SK-N-SH treated with all-trans-retinoic acid at 6 μM for 48 hours (cell line): ENCODE measurements at regions not wholly inside any gene's neighbourhood (a gene's known extent, or its start where the extent isn't known, plus 50 kb on each side); places are given as distances from the start of the nearest gene placed in this dataset.

Source experiments
- ATAC-seq: fragments of 200-7000 bp; cut with Tn5 transposase; 3 replicates; pipeline ENCODE4 v1.9.1; 2020; ENCODE audit warnings: mild to moderate bottlenecking, moderate library complexity
- ARNTL ChIP-seq: fragments of 450-650 bp; formaldehyde crosslinking; IDR thresholded peaks from 2 replicates; pipeline ENCODE4 v1.5.0; 2020; ENCODE audit warnings: low read depth, mild to moderate bottlenecking, moderate library complexity, borderline replicate concordance
- ESRRG ChIP-seq: fragments of 250-450 bp; sonication (Bioruptor Pico); IDR thresholded peaks from 2 replicates; pipeline ENCODE4 v1.6.1; 2021; ENCODE audit warnings: mild to moderate bottlenecking
- ISL1 ChIP-seq: fragments of 250-450 bp; sonication (Bioruptor Pico); IDR thresholded peaks from 2 replicates; pipeline ENCODE4 v2.1.2; 2022; ENCODE audit warnings: mild to moderate bottlenecking, moderate library complexity
- OSR1 ChIP-seq: fragments of 250-450 bp; sonication (Bioruptor Pico); IDR thresholded peaks from 2 replicates; pipeline ENCODE4 v1.8.0; 2022; ENCODE audit warnings: moderate library complexity, mild to moderate bottlenecking, inconsistent platforms
- PPARA ChIP-seq: fragments of 250-450 bp; sonication (Bioruptor Pico); IDR thresholded peaks from 2 replicates; pipeline ENCODE4 v1.5.0; 2020; ENCODE audit warnings: mild to moderate bottlenecking, borderline replicate concordance
- RARB ChIP-seq: fragments of 250-450 bp; sonication (Bioruptor Pico); IDR thresholded peaks from 2 replicates; pipeline ENCODE4 v1.8.0; 2021; ENCODE audit warnings: mild to moderate bottlenecking, moderate library complexity
- SNAI2 ChIP-seq: fragments of 250-450 bp; sonication (Bioruptor Pico); IDR thresholded peaks from 2 replicates; pipeline ENCODE4 v1.5.0; 2020; ENCODE audit warnings: mild to moderate bottlenecking, moderate library complexity
- TCF4 ChIP-seq: fragments of 250-450 bp; sonication (Bioruptor Pico); IDR thresholded peaks from 2 replicates; pipeline ENCODE4 v1.8.0; 2021; ENCODE audit warnings: mild to moderate bottlenecking, moderate library complexity, borderline replicate concordance
- TOX ChIP-seq: fragments of 250-450 bp; sonication (Bioruptor Pico); IDR thresholded peaks from 2 replicates; pipeline ENCODE4 v1.8.0; 2021; ENCODE audit warnings: mild to moderate bottlenecking, moderate library complexity, borderline replicate concordance
- ZC3H10 ChIP-seq: fragments of 250-450 bp; sonication (Bioruptor Pico); IDR thresholded peaks from 2 replicates; pipeline ENCODE4 v1.5.1; 2021; ENCODE audit warnings: mild to moderate bottlenecking, moderate library complexity
- ZFP30 ChIP-seq: fragments of 450-650 bp; formaldehyde crosslinking; IDR thresholded peaks from 2 replicates; pipeline ENCODE4 v1.5.0; 2022; ENCODE audit warnings: mild to moderate bottlenecking, moderate library complexity
- ZNF565 ChIP-seq: fragments of 450-650 bp; formaldehyde crosslinking; conservative IDR thresholded peaks from 2 replicates; pipeline ENCODE4 v1.5.0; 2020; ENCODE audit warnings: low read depth, mild to moderate bottlenecking, moderate library complexity
- ZNF70 ChIP-seq: fragments of 450-650 bp; formaldehyde crosslinking; IDR thresholded peaks from 2 replicates; pipeline ENCODE4 v1.5.0; 2020; ENCODE audit warnings: mild to moderate bottlenecking, moderate library complexity
- ZNF8 ChIP-seq: fragments of 450-650 bp; formaldehyde crosslinking; IDR thresholded peaks from 2 replicates; pipeline ENCODE4 v1.5.0; 2020; ENCODE audit warnings: mild to moderate bottlenecking, moderate library complexity
- TF ChIP-seq, protein P1 (sequence below): fragments of 250-450 bp; sonication (Bioruptor Pico); IDR thresholded peaks from 2 replicates; pipeline ENCODE4 v1.8.0; 2020; ENCODE audit warnings: mild to moderate bottlenecking, moderate library complexity, borderline replicate concordance
- TF ChIP-seq, protein P2 (sequence below): fragments of 250-450 bp; sonication (Bioruptor Pico); IDR thresholded peaks from 2 replicates; pipeline ENCODE4 v1.5.0; 2020; ENCODE audit warnings: mild to moderate bottlenecking, moderate library complexity
- TF ChIP-seq, protein P3 (sequence below): fragments of 250-450 bp; sonication (Bioruptor Pico); IDR thresholded peaks from 2 replicates; pipeline ENCODE4 v1.8.0; 2021; ENCODE audit warnings: low read depth, mild to moderate bottlenecking, moderate library complexity, borderline replicate concordance
- TF ChIP-seq, protein P4 (sequence below): fragments of 250-450 bp; sonication (Bioruptor Pico); IDR thresholded peaks from 2 replicates; pipeline ENCODE4 v1.5.1; 2020; ENCODE audit warnings: low read depth, mild to moderate bottlenecking, moderate library complexity

DNA sequence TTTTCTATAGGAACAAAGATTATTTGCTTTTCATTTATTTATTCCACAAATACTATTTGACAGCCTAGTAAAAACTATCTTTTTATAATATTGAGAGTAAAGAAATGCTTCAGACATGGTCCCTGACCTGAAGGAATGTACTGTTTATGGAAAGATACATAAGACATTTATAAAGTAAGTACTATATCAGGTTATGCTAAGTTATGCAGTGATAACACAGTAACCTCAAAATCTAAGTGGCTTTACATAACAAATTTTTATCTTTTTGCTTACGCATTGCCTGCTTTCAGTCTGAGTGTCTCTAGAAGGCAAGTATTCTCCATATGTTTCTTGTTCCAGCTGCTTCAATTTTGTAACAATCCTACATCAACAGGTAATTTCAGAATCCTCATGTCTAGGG is 694.0 kb downstream of the SQOR start:
- no peak for ATAC-seq
- TF ChIP-seq, protein P1, sequence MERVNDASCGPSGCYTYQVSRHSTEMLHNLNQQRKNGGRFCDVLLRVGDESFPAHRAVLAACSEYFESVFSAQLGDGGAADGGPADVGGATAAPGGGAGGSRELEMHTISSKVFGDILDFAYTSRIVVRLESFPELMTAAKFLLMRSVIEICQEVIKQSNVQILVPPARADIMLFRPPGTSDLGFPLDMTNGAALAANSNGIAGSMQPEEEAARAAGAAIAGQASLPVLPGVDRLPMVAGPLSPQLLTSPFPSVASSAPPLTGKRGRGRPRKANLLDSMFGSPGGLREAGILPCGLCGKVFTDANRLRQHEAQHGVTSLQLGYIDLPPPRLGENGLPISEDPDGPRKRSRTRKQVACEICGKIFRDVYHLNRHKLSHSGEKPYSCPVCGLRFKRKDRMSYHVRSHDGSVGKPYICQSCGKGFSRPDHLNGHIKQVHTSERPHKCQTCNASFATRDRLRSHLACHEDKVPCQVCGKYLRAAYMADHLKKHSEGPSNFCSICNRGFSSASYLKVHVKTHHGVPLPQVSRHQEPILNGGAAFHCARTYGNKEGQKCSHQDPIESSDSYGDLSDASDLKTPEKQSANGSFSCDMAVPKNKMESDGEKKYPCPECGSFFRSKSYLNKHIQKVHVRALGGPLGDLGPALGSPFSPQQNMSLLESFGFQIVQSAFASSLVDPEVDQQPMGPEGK (CRISPR knock-in tag): no peak
- TF ChIP-seq OSR1 (CRISPR knock-in tag) (no peak), ZNF70 (CRISPR knock-in tag) (no peak), TOX (no peak), PPARA (no peak), ZNF8 (CRISPR knock-in tag) (no peak), ESRRG (CRISPR knock-in tag) (no peak)
- TF ChIP-seq, protein P2, sequence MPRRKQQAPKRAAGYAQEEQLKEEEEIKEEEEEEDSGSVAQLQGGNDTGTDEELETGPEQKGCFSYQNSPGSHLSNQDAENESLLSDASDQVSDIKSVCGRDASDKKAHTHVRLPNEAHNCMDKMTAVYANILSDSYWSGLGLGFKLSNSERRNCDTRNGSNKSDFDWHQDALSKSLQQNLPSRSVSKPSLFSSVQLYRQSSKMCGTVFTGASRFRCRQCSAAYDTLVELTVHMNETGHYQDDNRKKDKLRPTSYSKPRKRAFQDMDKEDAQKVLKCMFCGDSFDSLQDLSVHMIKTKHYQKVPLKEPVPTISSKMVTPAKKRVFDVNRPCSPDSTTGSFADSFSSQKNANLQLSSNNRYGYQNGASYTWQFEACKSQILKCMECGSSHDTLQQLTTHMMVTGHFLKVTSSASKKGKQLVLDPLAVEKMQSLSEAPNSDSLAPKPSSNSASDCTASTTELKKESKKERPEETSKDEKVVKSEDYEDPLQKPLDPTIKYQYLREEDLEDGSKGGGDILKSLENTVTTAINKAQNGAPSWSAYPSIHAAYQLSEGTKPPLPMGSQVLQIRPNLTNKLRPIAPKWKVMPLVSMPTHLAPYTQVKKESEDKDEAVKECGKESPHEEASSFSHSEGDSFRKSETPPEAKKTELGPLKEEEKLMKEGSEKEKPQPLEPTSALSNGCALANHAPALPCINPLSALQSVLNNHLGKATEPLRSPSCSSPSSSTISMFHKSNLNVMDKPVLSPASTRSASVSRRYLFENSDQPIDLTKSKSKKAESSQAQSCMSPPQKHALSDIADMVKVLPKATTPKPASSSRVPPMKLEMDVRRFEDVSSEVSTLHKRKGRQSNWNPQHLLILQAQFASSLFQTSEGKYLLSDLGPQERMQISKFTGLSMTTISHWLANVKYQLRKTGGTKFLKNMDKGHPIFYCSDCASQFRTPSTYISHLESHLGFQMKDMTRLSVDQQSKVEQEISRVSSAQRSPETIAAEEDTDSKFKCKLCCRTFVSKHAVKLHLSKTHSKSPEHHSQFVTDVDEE (CRISPR knock-in tag): no peak

DNA sequence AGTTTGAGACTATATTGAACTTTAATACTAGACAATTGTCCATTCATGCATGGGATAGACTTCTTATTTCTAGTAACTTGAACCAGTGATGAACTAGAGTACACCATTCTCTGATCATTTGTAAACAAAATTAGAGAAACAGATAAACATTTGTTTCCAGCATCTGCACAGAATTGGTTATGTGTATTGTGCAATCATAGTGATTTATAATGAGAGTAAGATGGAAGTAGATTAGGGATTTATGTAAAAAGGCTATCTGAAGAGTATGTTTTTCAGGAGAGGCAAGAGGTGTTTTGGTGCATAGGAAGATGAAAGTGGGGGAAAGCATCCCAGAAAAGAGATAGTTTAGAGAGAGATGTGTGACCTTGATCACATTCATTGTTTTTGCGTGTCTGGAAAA is 695.0 kb downstream of the SQOR start:
- TF ChIP-seq TCF4 (CRISPR knock-in tag) (no peak), RARB (CRISPR knock-in tag) (no peak), ZNF70 (CRISPR knock-in tag) (no peak), ESRRG (CRISPR knock-in tag) (no peak), ZNF565 (CRISPR knock-in tag) (no peak), TOX (no peak), ZNF8 (CRISPR knock-in tag) (no peak), PPARA (no peak), ZFP30 (CRISPR knock-in tag) (no peak), OSR1 (CRISPR knock-in tag) (no peak), ZC3H10 (no peak), SNAI2 (CRISPR knock-in tag) (no peak)
- TF ChIP-seq, protein P3, sequence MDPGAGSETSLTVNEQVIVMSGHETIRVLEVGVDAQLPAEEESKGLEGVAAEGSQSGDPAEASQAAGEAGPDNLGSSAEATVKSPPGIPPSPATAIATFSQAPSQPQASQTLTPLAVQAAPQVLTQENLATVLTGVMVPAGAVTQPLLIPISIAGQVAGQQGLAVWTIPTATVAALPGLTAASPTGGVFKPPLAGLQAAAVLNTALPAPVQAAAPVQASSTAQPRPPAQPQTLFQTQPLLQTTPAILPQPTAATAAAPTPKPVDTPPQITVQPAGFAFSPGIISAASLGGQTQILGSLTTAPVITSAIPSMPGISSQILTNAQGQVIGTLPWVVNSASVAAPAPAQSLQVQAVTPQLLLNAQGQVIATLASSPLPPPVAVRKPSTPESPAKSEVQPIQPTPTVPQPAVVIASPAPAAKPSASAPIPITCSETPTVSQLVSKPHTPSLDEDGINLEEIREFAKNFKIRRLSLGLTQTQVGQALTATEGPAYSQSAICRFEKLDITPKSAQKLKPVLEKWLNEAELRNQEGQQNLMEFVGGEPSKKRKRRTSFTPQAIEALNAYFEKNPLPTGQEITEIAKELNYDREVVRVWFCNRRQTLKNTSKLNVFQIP: no peak
- TF ChIP-seq, protein P4, sequence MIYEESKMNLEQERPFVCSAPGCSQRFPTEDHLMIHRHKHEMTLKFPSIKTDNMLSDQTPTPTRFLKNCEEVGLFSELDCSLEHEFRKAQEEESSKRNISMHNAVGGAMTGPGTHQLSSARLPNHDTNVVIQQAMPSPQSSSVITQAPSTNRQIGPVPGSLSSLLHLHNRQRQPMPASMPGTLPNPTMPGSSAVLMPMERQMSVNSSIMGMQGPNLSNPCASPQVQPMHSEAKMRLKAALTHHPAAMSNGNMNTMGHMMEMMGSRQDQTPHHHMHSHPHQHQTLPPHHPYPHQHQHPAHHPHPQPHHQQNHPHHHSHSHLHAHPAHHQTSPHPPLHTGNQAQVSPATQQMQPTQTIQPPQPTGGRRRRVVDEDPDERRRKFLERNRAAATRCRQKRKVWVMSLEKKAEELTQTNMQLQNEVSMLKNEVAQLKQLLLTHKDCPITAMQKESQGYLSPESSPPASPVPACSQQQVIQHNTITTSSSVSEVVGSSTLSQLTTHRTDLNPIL: no peak
- no peak for ATAC-seq

DNA sequence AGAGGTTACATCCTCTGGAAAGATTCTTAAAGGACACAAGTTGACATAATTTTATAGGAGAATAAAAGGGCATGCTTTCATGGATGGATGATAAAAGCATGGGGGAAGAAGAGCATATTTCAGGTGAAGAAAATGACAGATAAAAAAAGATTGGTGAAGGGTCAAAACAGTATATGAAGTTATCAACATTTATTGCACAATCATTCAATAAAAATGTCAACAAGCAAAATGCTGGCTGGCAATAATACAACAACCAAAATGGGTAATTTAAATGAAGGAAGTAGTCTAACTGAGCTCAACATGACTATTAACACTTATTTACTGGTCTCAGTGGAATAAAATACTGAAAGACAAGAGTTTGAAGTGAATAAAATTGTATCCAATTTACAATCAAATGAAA is 696.7 kb downstream of the SQOR start:
- ATAC-seq: no peak
- no peak for TF ChIP-seq ZC3H10
- TF ChIP-seq TOX: no peak
- TF ChIP-seq, protein P1 (CRISPR knock-in tag): no peak
- TF ChIP-seq TCF4 (CRISPR knock-in tag): no peak
- no peak for TF ChIP-seq ISL1 (CRISPR knock-in tag)
- no peak for TF ChIP-seq ARNTL (CRISPR knock-in tag)
- no peak for TF ChIP-seq SNAI2 (CRISPR knock-in tag)
- TF ChIP-seq ZFP30 (CRISPR knock-in tag): no peak
- TF ChIP-seq, protein P2 (CRISPR knock-in tag): no peak
